ENCODE measurements at regions not wholly inside any gene's neighbourhood (a gene's known extent, or its start where the extent isn't known, plus 50 kb on each side); places are given as distances from the start of the nearest gene placed in this dataset.
A peak's percentile ranks its signal among the peaks of the same experiment; 100 is the strongest.

- TF ChIP-seq CTCF (tag by site-specific recombination; IDR thresholded peaks at IDR 0.05) (no peak), ZNF280D (tag by site-specific recombination; IDR thresholded peaks at IDR 0.05) (no peak), SALL2 (tag by site-specific recombination; IDR thresholded peaks at IDR 0.05; ENCODE audit: borderline replicate concordance) (no peak), YY1 (tag by site-specific recombination; IDR thresholded peaks at IDR 0.05) (no peak), ZNF580 (tag by site-specific recombination; IDR thresholded peaks at IDR 0.05) (no peak), ZBTB17 (tag by site-specific recombination; IDR thresholded peaks at IDR 0.05) (peak; percentile 96), REST (tag by site-specific recombination; IDR thresholded peaks at IDR 0.05) (no peak), ZNF24 (tag by site-specific recombination; IDR thresholded peaks at IDR 0.05) (0 out of 2 replicates have a peak, but pooled peaks have one; percentile 39), KLF1 (tag by site-specific recombination; IDR thresholded peaks at IDR 0.05) (no peak)
Observed at GRCh38 chr1:198937231-198938031, 298.6 kb downstream of the PTPRC start.

All from HEK293 (cell line).